IMR-90 (cell line): ENCODE measurements at regions not wholly inside any gene's neighbourhood (a gene's known extent, or its start where the extent isn't known, plus 50 kb on each side); places are given as distances from the start of the nearest gene placed in this dataset.

Experiments
- ATAC-seq: fragments of 200-7000 bp; cut with Tn5 transposase; 2 replicates; pipeline ENCODE4 v1.9.1; 2020; ENCODE audit warnings: low read depth, mild to moderate bottlenecking, moderate library complexity
- BruUV-seq: library from RNA; stranded (reverse); fragments of 400-500 nt; replicated peaks from 2 replicates; lab custom pipeline; 2021; lab: Mats Ljungman, UMichigan
- CTCF ChIA-PET: fragments of 300-600 bp; formaldehyde crosslinking; extraction: SDS; loops from one replicate; lab custom pipeline; 2021; ENCODE audit warnings: antibody characterized with exemption; lab: Yijun Ruan, JAX
- POLR2A ChIA-PET: fragments of 300-600 bp; sonication (Branson Sonifier 250); formaldehyde crosslinking; loops from one replicate; lab custom pipeline; 2022; ENCODE audit warnings: antibody characterized with exemption; ENCODE audit not compliant: unreplicated experiment; lab: Charles Lee
- DNase-seq: peaks from one replicate; pipeline ENCODE4 v3.0.0; 2013
- H2AFZ ChIP-seq: replicated peaks from 2 replicates; pipeline ENCODE3; 2013; ENCODE audit warnings: low read length, mild to moderate bottlenecking; ENCODE audit not compliant: poor library complexity
- H2AK5ac ChIP-seq: 2 replicates; pipeline ENCODE4 v1.6.1; 2013; ENCODE audit warnings: low read depth, low read length, inconsistent platforms
- H2AK9ac ChIP-seq: replicated peaks from 2 replicates; pipeline ENCODE3; 2013; ENCODE audit warnings: mild to moderate bottlenecking, low read depth, low read length, moderate library complexity; ENCODE audit not compliant: poor library complexity
- H2BK120ac ChIP-seq: 2 replicates; pipeline ENCODE4 v1.6.1; 2013; ENCODE audit warnings: low read depth, low read length, inconsistent platforms
- H2BK15ac ChIP-seq: 3 replicates; pipeline ENCODE4 v1.6.1; 2013; ENCODE audit warnings: low read depth, low read length, inconsistent platforms
- H2BK20ac ChIP-seq: 2 replicates; pipeline ENCODE4 v1.6.1; 2013; ENCODE audit warnings: low read depth, mild to moderate bottlenecking, inconsistent platforms, low read length, moderate library complexity
- H2BK5ac ChIP-seq: 2 replicates; pipeline ENCODE4 v1.6.1; 2013; ENCODE audit warnings: mild to moderate bottlenecking, low read depth, low read length, inconsistent platforms; ENCODE audit not compliant: poor library complexity, severe bottlenecking
- H3K14ac ChIP-seq: replicated peaks from 2 replicates; pipeline ENCODE4 v1.6.1; 2013; ENCODE audit warnings: low read depth, low read length, inconsistent platforms
- H3K18ac ChIP-seq: 2 replicates; pipeline ENCODE4 v1.6.1; 2013; ENCODE audit warnings: low read depth, low read length, control low read depth
- H3K23ac ChIP-seq: 2 replicates; pipeline ENCODE4 v1.6.1; 2013; ENCODE audit warnings: low read depth, low read length, inconsistent platforms
- H3K27ac ChIP-seq: 2 replicates; pipeline ENCODE4 v1.5.1; 2013; ENCODE audit warnings: mild to moderate bottlenecking, control low read depth, low read length; ENCODE audit not compliant: insufficient read depth
- H3K27me3 ChIP-seq: 2 replicates; pipeline ENCODE4 v1.6.1; 2013; ENCODE audit warnings: low read length; ENCODE audit not compliant: control insufficient read depth, insufficient read depth
- H3K36me3 ChIP-seq: 2 replicates; pipeline ENCODE4 v1.6.1; 2013; ENCODE audit warnings: low read length, mixed read lengths; ENCODE audit not compliant: control insufficient read depth, insufficient read depth
- H3K4ac ChIP-seq: 2 replicates; pipeline ENCODE4 v1.6.1; 2013; ENCODE audit warnings: low read depth, low read length, inconsistent platforms
- H3K4me1 ChIP-seq: 2 replicates; pipeline ENCODE4 v1.6.1; 2013; ENCODE audit warnings: low read length, mixed read lengths; ENCODE audit not compliant: control insufficient read depth, insufficient read depth
- H3K4me2 ChIP-seq: 2 replicates; pipeline ENCODE4 v1.6.1; 2013; ENCODE audit warnings: low read depth, mild to moderate bottlenecking, control low read depth, low read length, moderate library complexity
- H3K4me3 ChIP-seq: 2 replicates; pipeline ENCODE4 v1.5.1; 2013; ENCODE audit warnings: low read depth, mild to moderate bottlenecking, control low read depth, low read length, moderate library complexity; ENCODE audit not compliant: insufficient read depth
- H3K56ac ChIP-seq: 2 replicates; pipeline ENCODE4 v1.6.1; 2013; ENCODE audit warnings: low read length, inconsistent platforms; ENCODE audit not compliant: insufficient read depth; ENCODE audit errors: extremely low read depth
- H3K79me1 ChIP-seq, 2 experiments: 2 replicates each; pipeline ENCODE4 v1.6.1; 2013; ENCODE audit warnings: low read length in 2 of 2, inconsistent platforms in 1 of 2, low read depth in 1 of 2
- H3K9ac ChIP-seq: 2 replicates; pipeline ENCODE4 v1.6.1; 2013; ENCODE audit warnings: low read depth, low read length, control low read depth
- H3K9me1 ChIP-seq: 2 replicates; pipeline ENCODE4 v1.6.1; 2013; ENCODE audit warnings: low read length, inconsistent platforms; ENCODE audit not compliant: insufficient read depth
- H3K9me3 ChIP-seq: 2 replicates; pipeline ENCODE4 v1.6.1; 2013; ENCODE audit warnings: low read length; ENCODE audit not compliant: control insufficient read depth, insufficient read depth
- H4K20me1 ChIP-seq: 2 replicates; pipeline ENCODE4 v1.6.1; 2013; ENCODE audit warnings: low read length, inconsistent platforms; ENCODE audit not compliant: insufficient read depth
- H4K5ac ChIP-seq: 2 replicates; pipeline ENCODE4 v1.6.1; 2013; ENCODE audit warnings: mild to moderate bottlenecking, low read depth, low read length, control low read depth
- H4K8ac ChIP-seq, 2 experiments: 2 replicates each; pipeline ENCODE4 v1.6.1; 2013; ENCODE audit warnings: low read depth in 2 of 2, low read length in 2 of 2, control low read depth in 1 of 2, inconsistent platforms in 1 of 2
- H4K91ac ChIP-seq: 2 replicates; pipeline ENCODE4 v1.6.1; 2013; ENCODE audit warnings: low read depth, low read length, inconsistent platforms; ENCODE audit not compliant: insufficient read depth
- CEBPB ChIP-seq: IDR thresholded peaks from 2 replicates; pipeline ENCODE4 v1.6.1; 2012; ENCODE audit warnings: low read depth, low read length, improper control_type of control experiment
- MAZ ChIP-seq: IDR thresholded peaks from 2 replicates; pipeline ENCODE4 v1.6.1; 2012; ENCODE audit warnings: low read depth, mild to moderate bottlenecking, low read length, improper control_type of control experiment, moderate library complexity, borderline replicate concordance
- RAD21 ChIP-seq: IDR thresholded peaks from 2 replicates; pipeline ENCODE4 v1.6.1; 2012; ENCODE audit warnings: low read length, improper control_type of control experiment
- WGBS, 2 experiments: methylation state at CpG; one replicate each; pipeline versions ENCODE4 v1.1.5 to v1.1.7; 2013; ENCODE audit warnings: missing lambda C conversion rate in 2 of 2; ENCODE audit not compliant: insufficient read length in 1 of 2; ENCODE audit errors: extremely low coverage in 2 of 2; 5-methylcytosine and 5-hydroxymethylcytosine counted together
- dilution Hi-C: fragments of 300-500 bp; cut with HindIII; formaldehyde crosslinking; loops from one replicate; pipeline ENCODE4 v1.14.3; 2018; ENCODE audit warnings: low sequenced_read_pairs; ENCODE audit not compliant: unreplicated experiment
- in situ Hi-C: fragments of 300-500 bp; cut with MboI; formaldehyde crosslinking; loops from 3 replicates; pipeline ENCODE4 v1.14.3; 2019; ENCODE audit warnings: low sequenced_read_pairs, inconsistent platforms, mixed read lengths
- intact Hi-C: fragments of 100-400 bp; cut with micrococcal nuclease; formaldehyde crosslinking; loops from 2 replicates; pipeline ENCODE4 v1.10.0; 2022

DNA sequence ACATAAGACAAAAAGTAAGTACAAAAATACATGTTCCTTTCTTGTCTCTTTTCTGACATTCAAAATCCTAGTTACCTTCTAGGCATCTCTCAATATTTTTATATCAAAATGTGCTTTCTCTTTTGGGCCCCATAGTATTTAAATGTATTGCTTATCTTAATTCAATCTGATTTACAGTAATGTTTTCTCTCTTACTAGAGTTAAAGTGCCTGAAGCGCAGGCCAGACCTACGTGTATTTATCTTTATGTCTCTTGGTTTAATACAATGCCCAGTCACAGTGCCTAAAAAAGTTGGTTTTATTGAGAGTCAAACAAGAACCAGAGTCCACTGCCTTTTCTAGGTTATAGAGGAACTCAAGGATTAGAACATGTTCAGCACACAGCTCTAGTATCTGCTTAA lies 64.3 kb downstream of the FANCF start:
- Histone ChIP-seq H2BK15ac (no peak overlapping the region), H2AFZ (no peak overlapping the region), H4K8ac (no peak overlapping the region), H3K36me3 (no peaks in the 10 kb centered on the region), H3K4me2 (no peak overlapping the region), H4K91ac (no peak overlapping the region), H2BK20ac (no peak overlapping the region), H2BK120ac (no peak overlapping the region), H3K18ac (no peak overlapping the region), H3K27ac (no peak overlapping the region), H2AK9ac (no peak overlapping the region), H4K5ac (no peak overlapping the region), H2AK5ac (no peak overlapping the region), H3K4ac (no peak overlapping the region), H2BK5ac (no peak overlapping the region), H4K20me1 (no peaks in the 10 kb centered on the region), H3K14ac (no peak overlapping the region), H3K4me1 (no peaks in the 10 kb centered on the region), H3K9ac (no peak overlapping the region), H3K9me1 (no peaks in the 10 kb centered on the region), H3K56ac (no peak overlapping the region), H3K9me3 (no peaks in the 10 kb centered on the region), H3K27me3 (no peaks in the 10 kb centered on the region), H3K23ac (no peak overlapping the region), H3K4me3 (no peak overlapping the region), H3K79me1 (no peaks in the 10 kb centered on the region)
- ATAC-seq (no peak), DNase-seq (no peak)
- dilution Hi-C loops = no loop called here
- BruUV-seq = no TSS peak
- no CpG with 5 or more reads among the region's 2 CpGs for WGBS, 2 experiments
- POLR2A ChIA-PET = no interaction called here
- TF ChIP-seq MAZ (no peak), CEBPB (no peak), RAD21 (no peak)
- CTCF ChIA-PET = no interaction called here
- in situ Hi-C loops = no loop called here
- intact Hi-C loops = no loop called here
